Fibroblast of the conjunctiva (primary cell): ENCODE measurements at regions not wholly inside any gene's neighbourhood (a gene's known extent, or its start where the extent isn't known, plus 50 kb on each side); places are given as distances from the start of the nearest gene placed in this dataset.
A peak's percentile ranks its signal among the peaks of the same experiment; 100 is the strongest.

Experiments used
- DNase-seq: peaks from one replicate; pipeline ENCODE4 v3.0.0-alpha.2; 2010; ENCODE audit warnings: low read depth

DNA sequence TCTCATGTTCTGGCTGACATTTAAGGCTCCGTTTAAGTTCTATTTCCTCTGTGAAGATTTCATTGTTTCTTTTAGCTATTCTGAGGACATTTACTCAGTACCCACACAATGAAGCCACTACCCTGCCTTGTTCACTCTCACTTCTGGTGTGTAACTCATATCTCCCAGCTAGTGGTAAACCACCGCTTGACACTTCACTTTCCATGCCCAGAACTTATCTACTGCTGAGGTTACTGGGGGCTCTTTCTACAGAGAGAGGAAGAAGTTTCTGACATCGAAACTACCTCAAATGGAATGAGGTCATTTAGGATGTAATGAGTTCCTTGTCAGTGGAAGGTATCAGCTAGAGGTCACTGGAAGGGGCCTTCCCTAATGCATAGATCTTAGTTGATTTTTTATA is 501.5 kb downstream of the DMAC1 start:
- no peak for DNase-seq

DNA sequence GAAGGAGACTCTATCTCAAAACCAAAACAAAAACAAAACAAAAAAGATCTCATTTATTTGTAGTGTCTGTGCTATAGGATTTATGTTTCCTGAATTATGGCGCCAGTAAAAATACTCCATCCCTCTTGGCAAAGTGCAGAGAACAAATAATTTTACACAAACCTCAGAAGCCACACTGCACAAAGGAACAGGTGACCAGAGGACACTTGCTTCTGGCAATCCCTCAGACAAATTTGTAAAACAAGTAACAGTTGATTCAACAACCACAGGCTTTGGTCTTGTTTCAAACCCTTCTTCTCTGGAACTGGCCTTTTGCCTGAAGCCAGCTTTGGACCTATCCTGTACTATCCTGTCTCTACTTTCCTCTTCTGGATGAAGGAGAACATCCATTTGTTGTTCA is 502.1 kb downstream of the DMAC1 start:
- DNase-seq: no peak

DNA sequence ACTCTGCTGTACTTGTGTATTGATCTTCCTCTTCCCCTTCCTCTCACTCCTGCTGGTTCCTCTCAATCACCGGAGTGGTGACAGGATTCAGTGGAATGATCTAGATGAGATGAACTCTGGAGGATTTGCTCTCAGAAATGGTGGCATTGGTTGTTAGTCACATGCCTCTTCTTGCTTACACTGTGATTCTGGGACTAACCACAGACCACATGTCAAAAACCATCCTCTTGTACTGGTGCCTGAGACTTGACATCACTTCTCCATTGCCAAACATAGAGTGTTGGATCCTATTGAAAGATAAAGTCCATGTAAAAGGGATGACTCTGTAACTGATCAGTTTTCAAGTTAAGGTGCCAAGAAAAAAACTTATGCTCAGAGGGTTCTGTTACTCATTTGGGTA is 506.5 kb downstream of the DMAC1 start:
- no peak for DNase-seq

DNA sequence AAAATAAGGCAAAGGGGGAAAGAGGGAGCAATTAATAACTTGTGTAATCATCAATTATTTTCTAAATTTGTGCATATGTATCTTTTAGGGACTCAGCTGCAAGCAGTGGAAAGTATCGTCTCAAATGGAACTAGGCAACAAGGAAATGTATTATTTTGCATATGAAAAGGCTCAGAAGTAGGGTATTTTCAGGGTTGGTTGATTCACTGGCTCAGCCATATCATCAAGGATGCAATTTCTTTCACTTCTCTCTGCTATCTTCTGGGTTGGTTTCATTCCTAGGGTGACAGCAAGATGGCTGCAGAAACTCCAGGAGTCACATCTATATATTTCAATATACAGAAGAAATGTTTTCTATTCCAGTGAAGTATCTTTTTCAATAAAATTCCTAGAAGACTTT is 509.8 kb downstream of the DMAC1 start:
- no peak for DNase-seq

DNA sequence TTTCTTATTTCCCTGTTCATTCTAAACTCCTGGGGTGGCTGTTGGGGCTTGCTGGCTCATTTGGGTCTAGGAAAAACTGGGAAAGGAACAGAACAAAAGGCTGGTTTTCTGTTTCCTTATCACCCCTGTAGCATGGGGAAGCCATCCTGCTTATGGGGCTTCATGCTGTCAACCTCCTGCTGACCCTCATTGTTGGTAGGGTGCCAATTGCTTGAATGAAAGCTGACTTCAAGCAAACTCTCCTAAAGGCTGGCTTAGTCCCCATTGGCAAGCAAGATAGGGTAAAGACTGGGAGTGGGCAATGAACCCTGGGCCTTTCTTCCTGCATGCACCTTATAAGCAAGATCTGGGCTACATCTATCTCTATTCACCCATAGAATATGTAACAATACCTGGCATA is 511.6 kb downstream of the DMAC1 start:
- DNase-seq: no peak

DNA sequence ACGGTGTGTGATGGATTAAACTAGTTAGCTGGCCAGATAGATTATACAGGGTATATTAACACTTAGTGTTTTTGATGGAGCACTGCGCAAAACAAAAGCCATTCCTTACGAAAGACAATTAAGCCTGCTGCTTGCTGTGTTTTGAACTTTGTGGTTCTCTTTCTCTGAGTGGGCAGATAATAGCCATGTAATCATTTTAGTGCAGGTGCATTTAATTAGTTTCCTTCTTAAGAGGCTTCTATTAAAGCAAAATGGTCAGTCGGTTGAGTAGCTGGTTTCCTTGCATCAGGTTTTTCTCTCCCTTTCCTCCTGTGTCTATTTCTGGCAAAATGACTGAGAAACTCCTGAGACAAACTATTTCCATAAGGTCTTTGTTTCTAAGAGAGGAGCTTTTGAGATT is 512.5 kb downstream of the DMAC1 start:
- DNase-seq: no peak

DNA sequence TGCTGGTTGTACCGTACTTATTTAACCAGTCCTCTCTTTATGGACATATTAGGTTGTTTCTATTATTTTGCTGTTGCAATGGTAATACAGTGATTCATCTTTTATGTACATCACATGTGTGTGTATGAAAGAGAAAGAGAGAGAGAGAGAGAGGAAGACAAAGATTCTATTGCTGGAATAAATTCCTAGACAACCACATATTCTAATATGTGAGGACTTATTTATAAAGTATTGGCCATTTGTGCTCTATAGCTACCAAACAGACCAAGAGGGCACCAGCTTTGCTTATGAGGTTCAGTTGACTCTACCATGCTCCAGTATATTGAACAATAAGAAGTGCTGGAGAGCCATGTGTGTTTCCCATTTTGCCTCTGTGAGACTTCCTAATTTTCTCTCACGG is 513.5 kb downstream of the DMAC1 start:
- no peak for DNase-seq

DNA sequence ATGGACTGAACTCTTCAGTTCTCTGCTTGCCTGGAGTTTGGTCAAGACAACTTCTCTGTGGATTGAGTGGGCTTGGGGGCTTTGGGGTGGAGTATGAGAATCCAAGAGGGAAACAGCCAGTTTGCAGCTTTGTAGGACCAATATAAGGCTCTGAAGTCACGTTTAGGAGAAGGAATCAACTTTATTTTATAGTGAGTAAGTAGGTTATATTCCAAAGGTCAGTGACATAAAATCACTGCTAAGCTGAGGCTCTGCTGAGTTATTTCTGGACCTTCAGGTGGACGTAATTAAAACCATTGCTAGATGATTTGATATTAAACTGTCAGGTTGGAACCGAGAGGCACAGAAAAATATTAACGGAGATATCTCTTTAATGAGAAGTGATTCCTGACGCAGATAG is 514.4 kb downstream of the DMAC1 start:
- DNase-seq: no peak

DNA sequence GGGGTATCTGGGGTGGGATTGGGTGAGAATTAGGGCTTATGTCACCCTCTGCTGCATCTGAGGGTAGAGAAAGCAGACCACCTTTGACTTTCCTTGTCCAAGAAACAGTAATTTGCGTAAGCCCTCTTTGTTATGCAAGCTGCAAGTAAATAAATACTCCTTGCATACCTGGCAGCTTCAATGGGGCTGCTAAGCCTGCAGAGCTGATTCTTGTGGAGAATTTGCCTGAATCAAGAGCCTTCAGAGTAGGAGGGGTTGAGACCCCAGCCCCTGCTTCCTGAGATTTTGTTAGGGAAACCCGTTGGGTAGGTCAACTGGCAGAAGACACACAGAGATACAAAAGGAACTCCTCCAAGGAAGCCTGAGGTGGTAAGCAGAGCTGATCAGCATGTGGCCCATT is 515.1 kb downstream of the DMAC1 start:
- no peak for DNase-seq

DNA sequence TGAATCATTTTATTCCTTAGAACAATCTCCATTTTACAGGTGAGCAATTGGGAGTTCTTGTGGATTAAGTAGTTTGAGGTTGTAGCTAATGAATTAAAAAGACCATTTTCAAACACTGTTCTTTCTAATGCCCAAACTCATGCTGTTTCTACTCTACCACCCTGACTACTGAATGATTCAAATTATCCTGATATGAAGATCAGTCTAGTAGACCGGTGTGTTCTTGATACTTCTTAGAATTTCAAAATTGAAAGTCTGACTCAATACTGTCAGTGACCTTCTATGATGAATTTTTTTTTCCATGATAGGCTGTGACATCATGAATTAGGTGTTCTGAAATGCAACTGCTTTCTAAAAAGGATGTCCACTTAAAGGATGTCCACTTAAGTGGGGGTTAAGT is 515.5 kb downstream of the DMAC1 start:
- no peak for DNase-seq

DNA sequence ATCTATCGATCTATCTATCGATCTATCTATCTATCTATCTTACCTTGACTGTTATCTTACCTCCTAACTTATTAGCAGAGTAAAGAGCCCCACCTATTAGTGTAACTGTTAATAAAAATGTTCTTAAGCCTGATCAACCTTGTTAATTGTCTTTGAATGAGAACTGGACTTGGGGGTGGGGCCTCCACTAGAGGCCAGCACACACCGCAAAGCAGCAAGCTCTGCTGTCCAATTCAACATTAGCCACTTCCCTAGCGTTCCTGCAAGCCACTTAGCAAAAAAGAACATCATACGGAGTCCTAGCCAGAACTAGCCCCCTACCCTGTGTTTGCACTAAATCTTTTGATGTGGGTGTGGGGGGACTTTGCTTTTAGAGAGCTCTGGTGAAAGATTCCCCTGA is 515.8 kb downstream of the KDM4C start:
- DNase-seq: peak; percentile 1

DNA sequence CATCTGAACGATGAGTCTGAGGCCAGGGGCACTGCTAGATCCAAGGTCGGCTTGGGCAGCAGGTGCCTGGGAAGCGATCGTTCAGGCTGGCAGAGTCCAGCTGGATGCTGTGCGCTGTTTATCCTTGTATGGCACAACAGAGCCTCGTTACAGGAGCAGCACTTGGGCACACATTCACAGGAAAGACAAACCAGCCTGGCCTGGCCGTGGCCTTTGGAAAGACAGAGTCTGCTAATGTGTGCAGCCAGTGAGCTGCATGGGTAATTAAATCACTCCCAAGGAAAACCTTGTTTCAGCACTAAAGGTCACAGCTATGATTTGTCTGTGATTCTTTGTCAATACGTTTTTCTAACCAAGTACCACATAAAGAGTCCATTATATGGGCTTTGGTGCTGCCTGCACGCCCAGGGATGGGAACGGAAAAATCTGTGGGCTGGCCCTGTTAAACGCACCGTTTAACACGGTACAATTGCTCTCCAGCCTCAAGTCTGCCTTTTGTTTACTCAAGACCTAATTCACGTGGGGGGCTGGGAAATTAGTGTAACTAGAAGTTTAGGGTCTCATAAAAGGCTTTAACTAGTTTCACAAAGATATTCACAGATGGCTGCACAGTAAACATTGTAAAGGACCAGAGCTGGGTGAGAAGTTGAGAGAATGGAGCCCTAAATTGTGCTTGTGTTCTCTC is 509.3 kb downstream of the KDM4C start:
- DNase-seq: no peak

DNA sequence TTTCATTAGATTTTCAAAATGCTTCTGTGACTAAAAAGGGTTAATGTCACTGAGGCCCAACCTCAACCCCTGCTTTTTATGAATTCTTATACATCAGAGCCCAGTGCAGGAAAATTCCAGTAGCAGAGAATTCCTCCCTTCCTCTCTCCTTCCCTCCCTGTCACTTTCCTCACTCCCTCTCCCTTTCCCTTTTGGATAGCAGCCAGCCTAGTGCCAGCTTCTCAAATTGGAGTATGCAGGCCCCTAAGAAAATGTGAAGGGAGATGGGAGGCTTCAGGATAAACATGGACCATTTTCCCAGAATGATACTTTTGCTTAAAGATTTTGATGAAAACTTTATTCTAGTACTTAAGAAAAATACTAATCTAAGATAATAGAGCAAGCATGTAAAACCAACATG is 507.4 kb downstream of the KDM4C start:
- no peak for DNase-seq

DNA sequence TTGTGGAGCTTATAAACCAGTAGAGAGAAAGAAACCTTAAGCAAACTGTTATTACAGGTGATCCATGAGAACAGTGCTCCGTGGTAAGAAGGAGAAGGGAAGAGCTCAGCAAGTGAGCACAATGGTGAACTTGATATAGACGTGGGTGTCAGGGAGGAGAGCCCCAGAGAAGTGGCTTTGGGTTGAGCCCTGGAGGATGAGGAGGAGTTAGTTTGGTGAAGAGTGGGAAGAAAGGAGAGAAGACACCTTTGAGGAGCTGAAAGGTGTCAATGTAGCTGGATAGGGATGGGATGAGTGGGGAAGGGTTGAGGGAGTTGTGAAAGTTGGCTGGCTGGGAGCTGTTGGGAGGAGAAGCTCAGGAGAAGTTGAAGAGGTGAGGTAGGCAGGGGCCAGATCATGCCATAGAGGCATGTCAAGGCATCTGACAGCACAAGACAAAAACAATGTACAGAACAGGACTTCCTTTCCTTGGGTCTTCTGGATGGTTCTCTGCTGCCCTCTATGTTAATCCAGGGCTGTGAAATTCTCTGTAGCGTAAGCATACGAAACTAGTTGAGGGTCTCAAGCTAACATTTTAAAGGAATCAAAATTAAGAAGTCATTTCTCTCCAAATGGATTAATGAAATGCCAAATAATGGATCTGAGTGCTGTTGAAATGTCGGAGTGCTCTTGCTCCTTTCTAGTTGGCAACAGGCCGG is 501.9 kb downstream of the KDM4C start:
- no peak for DNase-seq

DNA sequence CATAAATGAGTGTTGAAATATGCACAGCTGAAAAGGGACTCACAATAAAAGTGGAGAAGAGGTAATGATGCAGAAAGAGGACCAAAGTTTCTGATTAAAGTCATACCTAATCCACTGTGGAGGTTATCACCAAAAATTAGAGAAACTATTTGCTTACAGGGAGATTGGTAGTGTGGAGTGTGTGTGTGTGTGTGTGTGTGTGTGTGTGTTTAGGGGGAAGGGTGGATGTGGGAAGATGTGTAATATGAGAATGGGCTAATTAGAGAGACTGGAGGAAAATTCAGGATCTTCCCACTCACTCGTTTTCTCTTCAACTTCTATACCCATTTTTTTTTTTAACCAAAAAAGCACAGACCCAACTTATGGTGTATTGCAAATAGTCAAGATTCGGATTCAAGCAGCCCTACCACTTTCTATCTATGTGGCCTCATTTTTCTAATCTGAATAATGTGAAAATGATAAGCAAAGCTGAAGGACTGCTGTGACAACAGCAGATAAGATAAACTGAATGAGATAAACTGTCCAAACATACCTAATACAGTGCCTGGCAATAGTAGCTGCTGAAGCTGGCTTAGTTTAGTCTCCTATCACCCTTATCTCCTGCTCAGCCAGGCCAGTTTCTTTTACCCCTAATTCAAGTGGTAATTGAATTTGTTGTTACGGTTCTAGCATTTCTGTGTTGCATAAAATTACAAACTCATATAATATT is 501.1 kb downstream of the KDM4C start:
- no peak for DNase-seq

DNA sequence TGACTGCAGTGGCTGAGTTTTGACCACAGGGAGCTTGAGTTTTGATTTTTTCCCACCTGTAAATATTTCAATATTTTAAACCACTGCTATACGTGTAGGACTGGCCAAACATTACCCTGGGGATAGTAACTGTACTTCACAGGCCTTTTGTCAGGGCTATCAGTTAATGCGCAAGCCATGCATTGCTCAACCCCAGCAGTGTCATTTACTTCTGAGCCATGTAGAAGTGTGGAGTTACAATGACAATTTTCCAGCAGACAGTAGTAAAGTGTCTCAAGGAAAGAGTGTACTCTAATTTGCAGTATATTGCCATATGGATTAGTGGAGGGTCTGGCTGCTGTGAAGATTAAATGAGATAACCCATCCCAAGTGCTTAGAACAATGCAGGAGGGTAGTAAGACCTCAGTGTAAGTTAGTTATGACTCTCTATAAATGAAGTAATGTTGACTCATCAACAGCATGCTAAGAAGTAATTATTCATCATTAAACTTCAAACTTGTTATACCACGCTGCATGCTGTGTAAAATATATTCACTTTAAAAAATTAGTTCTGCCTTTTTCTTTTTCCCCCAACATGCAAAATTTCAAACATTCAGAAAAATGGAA is 489.2 kb downstream of the KDM4C start:
- DNase-seq: no peak

DNA sequence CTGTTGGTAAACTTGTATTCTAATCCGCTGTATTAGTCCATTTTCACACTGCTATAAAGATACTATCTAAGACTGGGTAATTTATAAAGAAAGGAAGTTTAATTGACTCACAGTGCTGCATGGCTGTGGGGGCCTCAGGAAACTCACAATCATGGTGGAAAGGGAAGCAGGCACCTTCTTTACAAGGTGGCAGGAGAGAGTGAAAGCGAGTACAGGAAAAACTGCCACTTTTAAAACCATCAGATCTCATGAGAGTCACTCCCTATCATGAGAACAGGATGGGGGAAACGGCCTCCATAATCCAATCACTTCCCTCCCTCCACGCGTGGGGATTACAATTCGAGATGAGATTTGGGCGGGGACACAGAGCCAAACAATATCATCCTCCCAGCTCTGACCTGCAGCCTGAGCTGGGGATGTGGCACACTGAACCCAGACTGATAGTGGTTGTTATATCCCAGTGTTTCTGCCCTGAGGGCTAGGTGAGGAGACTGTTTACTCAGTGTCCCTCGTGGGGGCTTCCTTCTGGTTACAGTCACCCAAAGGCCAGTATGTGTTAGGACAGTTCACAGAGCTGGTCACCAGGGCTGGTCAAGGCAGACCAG is 488.3 kb downstream of the KDM4C start:
- DNase-seq: no peak

DNA sequence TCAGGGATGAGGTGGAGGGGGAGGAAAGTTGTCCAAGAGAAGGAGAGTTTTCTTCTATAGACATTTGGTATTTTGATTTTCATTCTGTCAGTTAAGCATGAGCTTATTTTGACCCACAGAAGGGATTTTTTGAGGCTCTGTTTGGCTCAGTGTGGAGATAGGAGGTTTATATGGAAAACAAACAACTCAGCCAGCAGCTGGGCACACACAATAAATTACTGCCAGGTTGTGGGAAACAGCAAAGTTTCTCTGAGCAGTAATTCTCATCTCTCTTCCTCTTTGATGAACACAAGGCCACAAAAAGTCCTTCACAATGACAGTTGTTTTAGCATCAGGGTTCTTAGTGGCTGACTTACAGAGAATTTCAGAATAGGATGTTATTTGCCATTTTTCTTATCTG is 486.1 kb downstream of the KDM4C start:
- DNase-seq: no peak

DNA sequence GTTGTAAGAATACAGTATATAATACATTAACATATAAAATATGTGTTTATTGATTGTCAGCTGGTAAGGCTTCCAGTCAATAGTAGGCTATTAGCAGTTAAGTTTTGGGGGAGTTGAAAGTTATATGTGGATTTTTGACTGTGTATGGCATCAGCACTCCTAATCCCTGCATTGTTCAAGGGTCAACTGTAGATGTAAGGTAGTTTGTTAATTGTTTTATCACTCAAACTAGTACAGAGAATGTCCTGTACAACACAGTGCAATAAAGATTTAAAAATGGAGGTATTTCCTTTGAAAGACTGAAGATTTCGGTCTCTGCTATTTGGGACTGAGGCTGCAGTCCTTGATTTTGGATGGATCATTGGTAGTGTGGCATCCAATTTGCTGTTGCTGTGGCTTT is 484.4 kb downstream of the KDM4C start:
- DNase-seq: no peak

DNA sequence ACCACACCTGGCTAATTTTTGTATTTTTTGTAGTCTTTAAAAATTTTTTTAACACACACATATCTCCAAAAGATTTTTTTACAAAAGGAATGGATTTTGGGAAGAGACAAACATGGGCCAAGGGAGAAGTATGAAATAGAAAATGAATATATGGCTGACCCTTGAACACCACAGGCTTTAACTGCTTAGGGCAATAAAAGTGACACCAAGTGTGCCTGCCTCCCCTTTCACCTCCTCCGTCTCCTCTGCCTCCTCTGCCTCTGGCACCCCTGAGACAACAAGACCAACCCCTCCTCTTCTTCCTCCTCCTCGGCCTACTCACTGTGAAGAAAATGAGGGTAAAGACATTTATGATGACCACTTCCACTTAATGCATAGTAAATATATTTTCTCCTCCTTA is 483.9 kb downstream of the KDM4C start:
- no peak for DNase-seq

DNA sequence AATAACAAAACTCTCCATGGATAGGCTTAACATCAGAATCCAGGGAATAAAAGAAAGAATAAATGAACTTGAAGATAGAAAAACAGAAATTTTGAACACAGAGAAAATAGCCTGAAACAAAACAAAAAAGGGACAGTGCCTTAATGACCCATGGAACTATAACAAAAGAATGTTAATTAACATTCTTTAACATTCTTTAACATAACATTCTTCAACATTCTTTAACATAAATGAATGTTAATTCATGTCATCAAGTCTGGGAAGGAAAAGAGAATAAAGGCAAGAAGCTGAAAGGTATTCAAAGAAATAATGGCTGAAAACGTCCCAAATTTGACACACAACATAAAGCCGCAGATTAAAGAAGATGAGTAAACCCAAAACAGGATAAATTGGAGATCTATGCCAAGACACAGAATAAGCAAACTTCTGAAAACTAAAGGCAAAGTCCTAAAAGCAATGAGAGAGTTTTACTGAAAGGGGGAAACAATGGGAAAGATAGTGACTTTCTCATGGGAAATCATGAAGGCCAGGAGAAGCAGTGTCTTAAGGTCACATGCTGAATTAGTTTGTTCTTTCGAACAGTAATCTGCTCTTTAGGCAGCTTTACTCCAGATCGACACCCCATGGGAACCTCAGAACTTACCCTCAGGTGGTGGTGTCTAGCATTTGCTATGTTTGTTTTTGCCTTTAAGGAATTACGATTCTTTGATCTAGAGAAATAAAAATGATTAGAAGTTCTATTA is 483.0 kb downstream of the KDM4C start:
- DNase-seq: no peak

DNA sequence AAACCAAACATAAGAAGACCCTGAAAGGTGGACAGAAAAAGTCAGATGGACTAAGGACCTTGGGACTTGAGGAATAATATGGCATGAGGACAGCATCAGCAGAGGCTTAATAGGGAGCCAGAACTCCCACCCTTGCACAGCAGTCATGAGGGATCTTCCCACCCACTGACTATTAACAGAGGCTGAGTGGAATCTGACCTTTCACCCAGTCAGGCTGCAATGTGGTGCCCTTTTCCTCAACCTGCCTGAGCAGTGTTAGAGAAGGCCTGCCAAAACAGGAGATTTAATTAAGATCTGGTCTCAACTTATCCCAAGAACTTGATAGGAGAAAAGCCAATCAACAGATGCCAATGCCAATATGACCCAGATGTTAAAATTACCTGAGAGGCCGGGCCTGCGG is 481.9 kb downstream of the KDM4C start:
- no peak for DNase-seq
